ENCODE measurements at regions not wholly inside any gene's neighbourhood (a gene's known extent, or its start where the extent isn't known, plus 50 kb on each side); places are given as distances from the start of the nearest gene placed in this dataset.

DNA sequence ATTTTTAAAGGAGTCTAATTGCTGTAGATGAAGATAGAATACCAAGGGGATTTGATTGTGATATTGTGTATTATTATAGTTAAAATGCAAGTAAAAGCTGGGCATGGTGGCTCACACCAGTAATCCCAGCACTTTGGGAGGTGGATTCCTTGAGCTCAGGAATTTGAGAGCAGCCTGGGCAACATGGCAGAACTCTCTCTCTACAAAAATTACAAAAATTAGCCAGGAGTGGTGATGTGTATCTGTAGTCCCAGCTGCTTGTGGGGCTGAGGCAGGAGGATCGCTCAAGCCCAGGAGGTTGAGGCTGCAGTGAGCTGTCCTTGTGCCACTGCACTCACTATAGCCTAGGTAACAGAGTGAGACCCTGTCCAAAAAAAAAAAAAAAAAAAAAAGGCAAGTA, 687.0 kb downstream of the NUP35 start:
- TF ChIP-seq EZH2 (IDR thresholded peaks at IDR 0.05; ENCODE audit: insufficient read depth, poor library complexity, severe bottlenecking), result no peak
- no peak for TF ChIP-seq EZH2phosphoT487 (IDR thresholded peaks at IDR 0.05; ENCODE audit: insufficient read depth, low read depth)

Data from GM23248 (cell line).